GM23338 (cell line): ENCODE measurements at regions not wholly inside any gene's neighbourhood (a gene's known extent, or its start where the extent isn't known, plus 50 kb on each side); places are given as distances from the start of the nearest gene placed in this dataset.

Source experiments
- ATAC-seq: fragments of 200-7000 bp; cut with Tn5 transposase; 3 replicates; pipeline ENCODE4 v1.9.1; 2020
- DNase-seq: peaks from one replicate; pipeline ENCODE4 v3.0.0-alpha.2; 2015; ENCODE audit warnings: low spot score
- H2AFZ ChIP-seq: fragments of 200-600 bp; sonication (generic); 2 replicates; pipeline ENCODE4 v1.8.0; 2016; ENCODE audit warnings: antibody characterized with exemption, mild to moderate bottlenecking, moderate library complexity
- H3F3A ChIP-seq: fragments of 200-600 bp; sonication (generic); replicated peaks from 2 replicates; pipeline ENCODE4 v1.8.0; 2017; ENCODE audit warnings: antibody characterized with exemption, mixed run types, low read depth
- H3K27ac ChIP-seq: fragments of 200-600 bp; sonication (generic); 2 replicates; pipeline ENCODE4 v1.6.1; 2016; ENCODE audit warnings: low read depth
- H3K27me3 ChIP-seq: fragments of 200-600 bp; sonication (generic); 2 replicates; pipeline ENCODE4 v1.8.0; 2016; ENCODE audit warnings: mild to moderate bottlenecking, mixed run types, moderate library complexity; ENCODE audit not compliant: insufficient read depth
- H3K36me3 ChIP-seq: fragments of 200-600 bp; sonication (generic); 2 replicates; pipeline ENCODE4 v1.8.0; 2016; ENCODE audit warnings: mild to moderate bottlenecking; ENCODE audit not compliant: insufficient read depth
- H3K4me1 ChIP-seq: fragments of 200-600 bp; sonication (generic); 2 replicates; pipeline ENCODE4 v1.8.0; 2016; ENCODE audit warnings: mild to moderate bottlenecking, moderate library complexity; ENCODE audit not compliant: insufficient read depth
- H3K4me2 ChIP-seq: fragments of 200-600 bp; sonication (generic); 2 replicates; pipeline ENCODE4 v1.7.1; 2017; ENCODE audit warnings: mixed run types
- H3K4me3 ChIP-seq: fragments of 200-600 bp; sonication (generic); 2 replicates; pipeline ENCODE4 v1.6.1; 2016; ENCODE audit warnings: mixed run types
- H3K79me2 ChIP-seq: fragments of 200-600 bp; sonication (generic); replicated peaks from 2 replicates; pipeline ENCODE4 v1.8.0; 2017; ENCODE audit warnings: mild to moderate bottlenecking; ENCODE audit not compliant: insufficient read depth
- H3K9me2 ChIP-seq: fragments of 200-600 bp; sonication (generic); 2 replicates; pipeline ENCODE4 v1.8.0; 2017; ENCODE audit not compliant: insufficient read depth
- H4K20me1 ChIP-seq: fragments of 200-600 bp; sonication (generic); replicated peaks from 2 replicates; pipeline ENCODE4 v1.8.0; 2017; ENCODE audit warnings: mild to moderate bottlenecking; ENCODE audit not compliant: insufficient read depth
- H3K27ac Mint-ChIP-seq: 2 replicates; pipeline ENCODE4 v1.8.0; 2020; ENCODE audit warnings: inconsistent platforms, mild to moderate bottlenecking, moderate library complexity, mixed read lengths
- H3K27me3 Mint-ChIP-seq: 3 replicates; pipeline ENCODE4 v1.8.0; 2022; ENCODE audit warnings: low read depth, mild to moderate bottlenecking, moderate library complexity, mixed read lengths, inconsistent platforms; ENCODE audit not compliant: insufficient read depth, poor library complexity
- H3K36me3 Mint-ChIP-seq: 3 replicates; pipeline ENCODE4 v1.8.0; 2021; ENCODE audit warnings: low read depth, mild to moderate bottlenecking, inconsistent platforms, moderate library complexity, mixed read lengths
- H3K4me1 Mint-ChIP-seq: 3 replicates; pipeline ENCODE4 v1.8.0; 2020; ENCODE audit warnings: mild to moderate bottlenecking, inconsistent platforms, mixed read lengths
- H3K4me3 Mint-ChIP-seq: 3 replicates; pipeline ENCODE4 v1.8.0; 2021; ENCODE audit warnings: moderate library complexity, mild to moderate bottlenecking, inconsistent platforms, mixed read lengths
- H3K9me3 Mint-ChIP-seq: 3 replicates; pipeline ENCODE4 v1.8.0; 2020; ENCODE audit warnings: moderate library complexity, mild to moderate bottlenecking, inconsistent platforms, mixed read lengths
- CREB1 ChIP-seq: fragments of 250-450 bp; sonication (Bioruptor Pico); IDR thresholded peaks from 2 replicates; pipeline ENCODE4 v1.5.0; 2020; ENCODE audit warnings: low read depth, mild to moderate bottlenecking, moderate library complexity
- CTCF ChIP-seq, 2 experiments: fragments of 200-600 bp in 1 of 2; sonication (generic) in 1 of 2; conservative IDR thresholded peaks; 2 replicates each; pipeline versions ENCODE4 v1.5.1 to v1.6.1; 2016 to 2017; ENCODE audit warnings: antibody characterized with exemption in 2 of 2, low read depth in 2 of 2, mild to moderate bottlenecking in 2 of 2, moderate library complexity in 1 of 2
- ETS1 ChIP-seq: IDR thresholded peaks from 2 replicates; pipeline ENCODE4 v1.6.1; 2016; ENCODE audit warnings: antibody characterized with exemption
- EZH2 ChIP-seq: fragments of 200-600 bp; sonication (generic); IDR thresholded peaks from one replicate; pipeline ENCODE4 v1.8.0; 2017; ENCODE audit warnings: antibody characterized with exemption, mild to moderate bottlenecking, low read depth; ENCODE audit not compliant: unreplicated experiment
- EZH2phosphoT487 ChIP-seq: fragments of 200-600 bp; sonication (generic); IDR thresholded peaks from one replicate; pipeline ENCODE4 v1.8.1; 2018; ENCODE audit warnings: antibody characterized with exemption; ENCODE audit not compliant: unreplicated experiment
- JUNB ChIP-seq: IDR thresholded peaks from one replicate; pipeline ENCODE4 v1.6.1; 2016; ENCODE audit warnings: antibody characterized with exemption; ENCODE audit not compliant: unreplicated experiment
- NANOG ChIP-seq: IDR thresholded peaks from 2 replicates; pipeline ENCODE4 v1.6.1; 2016; ENCODE audit warnings: antibody characterized with exemption, borderline replicate concordance
- POLR2AphosphoS5 ChIP-seq: IDR thresholded peaks from 2 replicates; pipeline ENCODE4 v1.6.1; 2016; ENCODE audit warnings: antibody characterized with exemption, low read depth
- REST ChIP-seq: IDR thresholded peaks from one replicate; pipeline ENCODE4 v1.6.1; 2018; ENCODE audit warnings: antibody characterized with exemption; ENCODE audit not compliant: unreplicated experiment
- STAT1 ChIP-seq: IDR thresholded peaks from one replicate; pipeline ENCODE4 v1.6.1; 2016; ENCODE audit warnings: antibody characterized with exemption; ENCODE audit not compliant: unreplicated experiment

GRCh38 chr9:17970277-17970676 is 391.4 kb downstream of the SH3GL2 start:
- Histone ChIP-seq H3K36me3 (no peaks in the 10 kb centered on the region), H2AFZ (no peak overlapping the region), H4K20me1 (no peaks in the 10 kb centered on the region), H3K4me2 (no peak overlapping the region), H3K27me3 (no peaks in the 10 kb centered on the region), H3K27ac (no peak overlapping the region), H3K79me2 (no peaks in the 10 kb centered on the region), H3F3A (no peaks in the 10 kb centered on the region), H3K9me2 (no peaks in the 10 kb centered on the region), H3K4me1 (no peaks in the 10 kb centered on the region), H3K4me3 (no peak overlapping the region)
- Mint-ChIP-seq H3K27me3 (peaks cover 2% of the 10 kb centered on the region), H3K4me3 (no peak overlapping the region), H3K9me3 (peaks cover 8% of the 10 kb centered on the region; the same call in 2 of the 3 replicates), H3K4me1 (no peaks in the 10 kb centered on the region), H3K27ac (no peak overlapping the region), H3K36me3 (no peaks in the 10 kb centered on the region)
- DNase-seq: no peak
- TF ChIP-seq CTCF (conservative IDR thresholded peaks at IDR 0.05; ENCODE audit: low read depth in 2 of 2) (no peak), NANOG (no peak), REST (no peak), EZH2 (no peak), EZH2phosphoT487 (no peak), POLR2AphosphoS5 (no peak)
- no peak for ATAC-seq

- Mint-ChIP-seq H3K9me3 (peaks cover 37% of the 10 kb centered on the region), H3K4me3 (no peak overlapping the region), H3K27me3 (no peaks in the 10 kb centered on the region), H3K4me1 (no peaks in the 10 kb centered on the region), H3K36me3 (peaks cover 10% of the 10 kb centered on the region), H3K27ac (no peak overlapping the region)
- no peak overlapping the region for H2AFZ ChIP-seq
- no peaks in the 10 kb centered on the region for H3F3A ChIP-seq
- H3K9me2 ChIP-seq: 0 out of 2 replicates have a peak, but pooled peaks cover 5% of the 10 kb centered on the region
- no peaks in the 10 kb centered on the region for H3K79me2 ChIP-seq
- H4K20me1 ChIP-seq: no peaks in the 10 kb centered on the region
- no peaks in the 10 kb centered on the region for H3K4me1 ChIP-seq
- H3K27me3 ChIP-seq: no peaks in the 10 kb centered on the region
- no peak for ATAC-seq
- no peak overlapping the region for H3K27ac ChIP-seq
- no peaks in the 10 kb centered on the region; the same call in 1 of the 2 replicates for H3K36me3 ChIP-seq
- DNase-seq: no peak
- no peak overlapping the region for H3K4me3 ChIP-seq
- H3K4me2 ChIP-seq: no peak overlapping the region
- TF ChIP-seq STAT1 (no peak), EZH2phosphoT487 (no peak), EZH2 (no peak), CREB1 (CRISPR knock-in tag) (no peak), ETS1 (no peak), JUNB (no peak), REST (no peak), NANOG (no peak)
Measured at GRCh38 chr9:17978773-17979172, 399.9 kb downstream of the SH3GL2 start.
